WTC11 (cell line): ENCODE measurements at regions not wholly inside any gene's neighbourhood (a gene's known extent, or its start where the extent isn't known, plus 50 kb on each side); places are given as distances from the start of the nearest gene placed in this dataset.

Source experiments
- CREB1 ChIP-seq: sonication (generic); formaldehyde crosslinking; IDR thresholded peaks from 2 replicates; pipeline ENCODE4 v1.8.0; 2023; ENCODE audit warnings: mild to moderate bottlenecking, missing genetic modification reagents
- CTCF ChIP-seq: fragments of 200-600 bp; IDR thresholded peaks from 2 replicates; pipeline ENCODE4 v1.8.0; 2022; ENCODE audit warnings: antibody characterized with exemption
- E2F1 ChIP-seq: sonication (generic); formaldehyde crosslinking; IDR thresholded peaks from 2 replicates; pipeline ENCODE4 v1.8.0; 2022; ENCODE audit warnings: mild to moderate bottlenecking, missing genetic modification reagents
- IRF1 ChIP-seq: sonication (generic); formaldehyde crosslinking; IDR thresholded peaks from 2 replicates; pipeline ENCODE4 v1.8.0; 2023; ENCODE audit warnings: missing genetic modification reagents
- MAX ChIP-seq: sonication (generic); formaldehyde crosslinking; IDR thresholded peaks from 2 replicates; pipeline ENCODE4 v1.8.0; 2022; ENCODE audit warnings: mild to moderate bottlenecking, missing genetic modification reagents
- NFYB ChIP-seq: sonication (generic); formaldehyde crosslinking; conservative IDR thresholded peaks from 2 replicates; pipeline ENCODE4 v1.8.0; 2022; ENCODE audit warnings: low read depth, missing genetic modification reagents
- SMAD4 ChIP-seq: sonication (generic); formaldehyde crosslinking; IDR thresholded peaks from 2 replicates; pipeline ENCODE4 v1.8.0; 2022; ENCODE audit warnings: mild to moderate bottlenecking, missing genetic modification reagents
- TEAD1 ChIP-seq: sonication (generic); formaldehyde crosslinking; IDR thresholded peaks from 2 replicates; pipeline ENCODE4 v1.8.0; 2022; ENCODE audit warnings: mild to moderate bottlenecking, missing genetic modification reagents
- TEAD4 ChIP-seq: sonication (generic); formaldehyde crosslinking; IDR thresholded peaks from 2 replicates; pipeline ENCODE4 v1.8.0; 2022; ENCODE audit warnings: mild to moderate bottlenecking, missing genetic modification reagents
- USF1 ChIP-seq: sonication (generic); formaldehyde crosslinking; IDR thresholded peaks from 2 replicates; pipeline ENCODE4 v1.8.0; 2022; ENCODE audit warnings: mild to moderate bottlenecking, missing genetic modification reagents
- USF2 ChIP-seq: sonication (generic); formaldehyde crosslinking; IDR thresholded peaks from 2 replicates; pipeline ENCODE4 v1.8.1; 2023; ENCODE audit warnings: mild to moderate bottlenecking, missing genetic modification reagents, moderate library complexity
- ZSCAN18 ChIP-seq: fragments of 250-450 bp; sonication (Bioruptor Pico); IDR thresholded peaks from 2 replicates; pipeline ENCODE4 v2.1.2; 2022; ENCODE audit warnings: mild to moderate bottlenecking, moderate library complexity

GRCh38 chr1:185663332-185663731 lies 70.9 kb upstream of the HMCN1 start:
- no peak for TF ChIP-seq CTCF
- no peak for TF ChIP-seq ZSCAN18 (CRISPR knock-in tag)
- TF ChIP-seq IRF1 (CRISPR knock-in tag) = no peak
- no peak for TF ChIP-seq USF2 (CRISPR knock-in tag)
- no peak for TF ChIP-seq CREB1
- no peak for TF ChIP-seq E2F1 (CRISPR knock-in tag)
- no peak for TF ChIP-seq NFYB (CRISPR knock-in tag)
- no peak for TF ChIP-seq TEAD4 (CRISPR knock-in tag)
- TF ChIP-seq MAX = no peak
- no peak for TF ChIP-seq TEAD1 (CRISPR knock-in tag)
- no peak for TF ChIP-seq USF1
- TF ChIP-seq SMAD4 (CRISPR knock-in tag) = no peak
